Transverse colon (tissue), 4 donors: ENCODE measurements at regions not wholly inside any gene's neighbourhood (a gene's known extent, or its start where the extent isn't known, plus 50 kb on each side); places are given as distances from the start of the nearest gene placed in this dataset.
A peak's percentile ranks its signal among the peaks of the same experiment; 100 is the strongest.
"Not testable (repeated sequence)": the region's sequence is repeated elsewhere in the genome, so short reads cannot be mapped to it uniquely, and the experiment has no call there.

ENCODE experiments used
- DNase-seq: peaks from one replicate; pipeline ENCODE4 v3.0.0-alpha.2; 2019
- H3K27ac ChIP-seq, 4 donors: fragments of 200-600 bp; sonication (generic); 2 replicates each; pipeline ENCODE4 v1.5.1; 2016 to 2018; ENCODE audit warnings: inconsistent platforms in 4 of 4
- H3K27me3 ChIP-seq: fragments of 200-600 bp; sonication (generic); 2 replicates; pipeline ENCODE4 v1.5.1; 2017; ENCODE audit warnings: inconsistent platforms
- H3K36me3 ChIP-seq, 4 donors: fragments of 200-600 bp; sonication (generic); 2 replicates each; pipeline ENCODE4 v1.5.1; 2017 to 2019; ENCODE audit warnings: inconsistent platforms in 4 of 4
- H3K4me1 ChIP-seq, 4 donors: fragments of 200-600 bp; sonication (generic); 2 replicates each; pipeline ENCODE4 v1.5.1; 2017 to 2020; ENCODE audit warnings: inconsistent platforms in 4 of 4
- H3K4me3 ChIP-seq, 4 donors: fragments of 200-600 bp; sonication (generic); 1 replicate in 1 of 4; 2 replicates in 3 of 4; pipeline versions ENCODE4 v1.5.1 to v1.6.1; 2017 to 2019; ENCODE audit warnings: inconsistent platforms in 4 of 4
- H3K9me3 ChIP-seq, 2 donors: fragments of 200-600 bp; sonication (generic); 2 replicates each; pipeline ENCODE4 v1.5.1; 2017 to 2019; ENCODE audit warnings: inconsistent platforms in 2 of 2
- CTCF ChIP-seq, 5 experiments: fragments of 200-600 bp in 3 of 5; fragments of 450-650 bp in 2 of 5; sonication (generic) in 3 of 5; IDR thresholded peaks; 1 replicate in 2 of 5; 2 replicates in 3 of 5; pipeline ENCODE4 v1.5.1; 2016 to 2017; ENCODE audit warnings: antibody characterized with exemption in 5 of 5, inconsistent platforms in 3 of 5, mild to moderate bottlenecking in 2 of 5, moderate library complexity in 1 of 5
- EP300 ChIP-seq: sonication (generic); formaldehyde crosslinking; IDR thresholded peaks from one replicate; pipeline ENCODE4 v1.6.1; 2017; ENCODE audit warnings: antibody characterized with exemption, low read depth
- POLR2A ChIP-seq: fragments of 450-650 bp; IDR thresholded peaks from one replicate; pipeline ENCODE4 v1.6.1; 2016; ENCODE audit warnings: antibody characterized with exemption, mild to moderate bottlenecking, moderate library complexity
- POLR2AphosphoS5 ChIP-seq, 3 donors: sonication (generic); formaldehyde crosslinking; IDR thresholded peaks; one replicate each; pipeline ENCODE4 v1.6.1; 2016; ENCODE audit warnings: antibody characterized with exemption in 3 of 3
- WGBS, 2 donors: methylation state at CpG; one replicate each; pipeline ENCODE4 v1.1.5; 2018; ENCODE audit warnings: low coverage in 1 of 2; 5-methylcytosine and 5-hydroxymethylcytosine counted together
- in situ Hi-C, 4 donors: fragments of 200-750 bp; cut with MboI; loops; one replicate each; pipeline versions ENCODE4 v1.15.0 to v1.15.1; 2017; ENCODE audit warnings: low sequenced_read_pairs in 3 of 4, low pct_ligation_motif_present in 1 of 4, low pct_unique_long_range_greater_than_20kb in 1 of 4
- intact Hi-C: fragments of 100-400 bp; cut with DNase I; formaldehyde crosslinking; loops from one replicate; pipeline ENCODE4 v1.15.1; 2023; ENCODE audit warnings: low total_unique reads

GRCh38 chr4:7134737-7135388 is 57.5 kb upstream of the SORCS2 start:
- WGBS, 2 donors = 46 to 49% methylated on average over 3 to 12 of the region's 12 CpGs
- TF ChIP-seq POLR2AphosphoS5 (IDR thresholded peaks at IDR 0.05) (no peak), EP300 (no peak), POLR2A (no peak), CTCF (IDR thresholded peaks at IDR 0.05) (no peak)
- intact Hi-C loops = loop anchor here (5.0 kb wide), 1 partner anchor 577 kb away; no protein-coding TSS in a partner anchor

DNA sequence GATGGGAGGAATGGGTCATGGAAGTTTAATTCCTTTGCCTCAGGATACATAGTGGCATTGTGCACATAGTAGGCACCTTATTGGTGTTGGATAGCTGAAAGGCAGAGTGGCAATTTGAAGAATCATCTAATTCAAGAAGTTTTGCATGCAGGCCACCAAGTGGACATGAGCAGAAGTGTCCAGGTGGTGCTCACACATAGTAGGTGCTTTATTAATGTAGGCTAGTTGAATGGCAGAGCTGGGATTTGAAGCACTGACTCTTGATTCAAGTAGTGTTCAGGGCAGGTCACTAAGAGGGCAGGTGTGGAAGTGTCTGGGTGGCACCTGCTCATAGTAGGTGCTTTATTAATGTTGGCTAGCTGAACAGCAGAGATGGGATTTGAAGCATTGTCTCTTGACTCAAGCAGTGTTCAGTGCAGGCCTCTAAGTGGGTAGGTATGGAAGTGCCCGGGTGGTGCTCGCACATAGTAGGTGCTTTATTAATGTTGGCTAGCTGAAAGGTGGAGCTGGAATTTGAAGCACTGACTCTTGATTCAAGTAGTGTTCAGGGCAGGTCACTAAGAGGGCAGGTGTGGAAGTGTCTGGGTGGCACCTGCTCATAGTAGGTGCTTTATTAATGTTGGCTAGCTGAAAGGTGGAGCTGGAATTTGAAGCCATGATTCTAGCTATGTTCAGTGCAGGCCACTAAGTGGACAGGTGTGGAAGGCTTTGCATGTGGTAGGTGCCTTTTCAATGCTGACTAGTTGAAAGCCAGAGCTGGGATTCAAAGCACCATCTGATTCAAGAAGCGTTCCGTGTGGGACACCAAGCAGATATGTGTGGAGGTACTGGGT is 58.3 kb upstream of the SORCS2 start:
- 80 to 83% methylated on average over 2 to 4 of the region's 4 CpGs for WGBS, 2 donors
- in situ Hi-C loops, H3K36me3 ChIP-seq, H3K27me3 ChIP-seq, H3K4me3 ChIP-seq, H3K9me3 ChIP-seq, H3K4me1 ChIP-seq, DNase-seq: not testable (repeated sequence)
- peak overlapping the region in 1 of 4 donors; percentile 8 for H3K27ac ChIP-seq
- intact Hi-C loops = loop anchor here (5.0 kb wide), 1 partner anchor 578 kb away; no protein-coding TSS in a partner anchor

More at GRCh38 chr4:7134737-7135388, 57.5 kb upstream of the SORCS2 start:
- DNase-seq = peak; percentile 32
- Histone ChIP-seq H3K9me3 (no peaks in the 10 kb centered on the region), H3K4me1 (peaks cover 0 to 4% (median 0%) of the 10 kb centered on the region in 4 donors), H3K36me3 (no peaks in the 10 kb centered on the region), H3K27ac (peak overlapping the region in 1 of 4 donors; percentile 8), H3K4me3 (no peak overlapping the region), H3K27me3 (no peaks in the 10 kb centered on the region)
- in situ Hi-C loops = no loop called here

- no peaks in the 10 kb centered on the region for H3K9me3 ChIP-seq
- in situ Hi-C loops = no loop called here
Observed at GRCh38 chr4:7132730-7133582, 59.4 kb upstream of the SORCS2 start.

GRCh38 chr4:7132249-7132648 is 60.1 kb upstream of the SORCS2 start:
- Histone ChIP-seq H3K36me3 (no peaks in the 10 kb centered on the region), H3K27ac (no peak overlapping the region), H3K27me3 (no peaks in the 10 kb centered on the region), H3K4me3 (no peak overlapping the region), H3K9me3 (no peaks in the 10 kb centered on the region), H3K4me1 (peaks cover 0 to 4% (median 0%) of the 10 kb centered on the region in 4 donors)
- intact Hi-C loops (loop anchor here (5.0 kb wide), 1 partner anchor 580 kb away; no protein-coding TSS in a partner anchor), in situ Hi-C loops (no loop called here)
- TF ChIP-seq POLR2AphosphoS5 (IDR thresholded peaks at IDR 0.05) (no peak), CTCF (IDR thresholded peaks at IDR 0.05) (no peak), POLR2A (no peak), EP300 (no peak)
- DNase-seq = no peak
- WGBS, 2 donors = 87% methylated on average over 11 of the region's 11 CpGs; no CpG with 5 or more reads in 1 of the 2 donors

More at GRCh38 chr4:7132730-7133582, 59.4 kb upstream of the SORCS2 start:
- no peak for DNase-seq
- intact Hi-C loops = loop anchor here (5.0 kb wide), 1 partner anchor 579 kb away; no protein-coding TSS in a partner anchor
- Histone ChIP-seq H3K4me1 (peaks cover 0 to 4% (median 0%) of the 10 kb centered on the region in 4 donors), H3K36me3 (no peaks in the 10 kb centered on the region), H3K4me3 (no peak overlapping the region), H3K27ac (no peak overlapping the region), H3K27me3 (no peaks in the 10 kb centered on the region)
- TF ChIP-seq POLR2AphosphoS5 (IDR thresholded peaks at IDR 0.05) (no peak), EP300 (no peak), POLR2A (no peak), CTCF (IDR thresholded peaks at IDR 0.05) (no peak)
- 95% methylated on average over 4 of the region's 4 CpGs; no CpG with 5 or more reads in 1 of the 2 donors for WGBS, 2 donors
